ENCODE measurements at regions not wholly inside any gene's neighbourhood (a gene's known extent, or its start where the extent isn't known, plus 50 kb on each side); places are given as distances from the start of the nearest gene placed in this dataset.

DNA sequence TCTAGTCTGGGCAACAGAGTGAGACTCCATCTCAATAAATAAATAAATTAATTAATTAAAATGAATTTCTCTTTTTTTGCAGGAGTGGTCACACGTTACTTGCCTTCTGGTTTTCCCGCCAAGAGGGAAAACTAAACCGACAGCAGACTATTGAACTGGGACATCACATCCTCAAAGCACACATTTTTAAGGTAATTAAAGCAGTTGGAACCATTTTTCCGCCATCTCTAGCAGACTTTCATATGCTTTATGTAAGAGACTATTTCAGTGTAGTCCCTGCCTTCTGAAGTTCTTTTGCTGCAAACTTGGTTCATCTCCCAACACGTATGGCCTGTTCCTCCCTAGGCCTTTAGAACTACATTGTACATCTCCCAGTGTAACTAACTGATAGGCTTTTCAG, 66.5 kb downstream of the CYB561 start:
- H3K27me3 ChIP-seq (ENCODE audit: insufficient read depth, low read length), result no peaks in the 10 kb centered on the region
- H3K27ac Mint-ChIP-seq, result no peak overlapping the region
- H3K9me3 ChIP-seq (ENCODE audit: control insufficient read depth, low read depth, low read length), result no peaks in the 10 kb centered on the region
- no peaks in the 10 kb centered on the region for H3K79me1 ChIP-seq (ENCODE audit: insufficient read depth, low read depth, low read length, poor library complexity, severe bottlenecking)
- H3T11ph ChIP-seq (ENCODE audit: low read length), result no peak overlapping the region
- TF ChIP-seq, protein P1, sequence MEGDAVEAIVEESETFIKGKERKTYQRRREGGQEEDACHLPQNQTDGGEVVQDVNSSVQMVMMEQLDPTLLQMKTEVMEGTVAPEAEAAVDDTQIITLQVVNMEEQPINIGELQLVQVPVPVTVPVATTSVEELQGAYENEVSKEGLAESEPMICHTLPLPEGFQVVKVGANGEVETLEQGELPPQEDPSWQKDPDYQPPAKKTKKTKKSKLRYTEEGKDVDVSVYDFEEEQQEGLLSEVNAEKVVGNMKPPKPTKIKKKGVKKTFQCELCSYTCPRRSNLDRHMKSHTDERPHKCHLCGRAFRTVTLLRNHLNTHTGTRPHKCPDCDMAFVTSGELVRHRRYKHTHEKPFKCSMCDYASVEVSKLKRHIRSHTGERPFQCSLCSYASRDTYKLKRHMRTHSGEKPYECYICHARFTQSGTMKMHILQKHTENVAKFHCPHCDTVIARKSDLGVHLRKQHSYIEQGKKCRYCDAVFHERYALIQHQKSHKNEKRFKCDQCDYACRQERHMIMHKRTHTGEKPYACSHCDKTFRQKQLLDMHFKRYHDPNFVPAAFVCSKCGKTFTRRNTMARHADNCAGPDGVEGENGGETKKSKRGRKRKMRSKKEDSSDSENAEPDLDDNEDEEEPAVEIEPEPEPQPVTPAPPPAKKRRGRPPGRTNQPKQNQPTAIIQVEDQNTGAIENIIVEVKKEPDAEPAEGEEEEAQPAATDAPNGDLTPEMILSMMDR (conservative IDR thresholded peaks at IDR 0.05), result no peak
- no peak overlapping the region for H3K18ac ChIP-seq (ENCODE audit: insufficient read length, low read depth, low read length)
- no peak overlapping the region for H3K23ac ChIP-seq (ENCODE audit: insufficient read length, low read depth, low read length)
- H3K23me2 ChIP-seq (ENCODE audit: insufficient read length, low read depth, low read length, poor library complexity, severe bottlenecking), result no peaks in the 10 kb centered on the region
- no peak overlapping the region for H3K27ac ChIP-seq (ENCODE audit: insufficient read length, low read depth, low read length)
- peaks cover 14 to 15% of the 10 kb centered on the region in 2 experiments for H3K9me3 Mint-ChIP-seq
- H4K20me1 ChIP-seq (ENCODE audit: control insufficient read depth, insufficient read depth, insufficient read length), result no peaks in the 10 kb centered on the region
- no peak overlapping the region for H3K4me3 Mint-ChIP-seq
- H2BK20ac ChIP-seq (ENCODE audit: low read depth, low read length, poor library complexity, severe bottlenecking), result no peak overlapping the region
- H2BK120ac ChIP-seq (ENCODE audit: low read depth, low read length, poor library complexity, severe bottlenecking), result no peak overlapping the region
- H2BK5ac ChIP-seq (ENCODE audit: insufficient read length, low read length), result no peak overlapping the region
- no peak overlapping the region for H4K91ac ChIP-seq (ENCODE audit: insufficient read length, low read depth, low read length)
- H3K4me1 ChIP-seq (ENCODE audit: insufficient read depth, low read length), result no peaks in the 10 kb centered on the region
- no peak overlapping the region for H2BK15ac ChIP-seq (ENCODE audit: low read depth, low read length)
- H3K9ac ChIP-seq (ENCODE audit: extremely low read depth, insufficient read length, low read length), result no peak overlapping the region
- H3K14ac ChIP-seq (ENCODE audit: insufficient read depth, low read length), result no peak overlapping the region
- peaks cover 8 to 14% (median 8%) of the 10 kb centered on the region in 3 experiments for H3K36me3 Mint-ChIP-seq (ENCODE audit: insufficient read depth in 1 of 3, low read depth in 3 of 3)
- no peak overlapping the region for H3K56ac ChIP-seq (ENCODE audit: insufficient read length, low read depth, low read length)
- no peak overlapping the region for H2AK5ac ChIP-seq (ENCODE audit: insufficient read length, low read length)
- H4K8ac ChIP-seq (replicated peaks; ENCODE audit: insufficient read length, low read depth, low read length), result no peak overlapping the region
- WGBS (ENCODE audit: extremely low coverage, insufficient read length, low lambda C conversion rate), result no CpG with 5 or more reads among the region's 5 CpGs
- no peak overlapping the region for H2AFZ ChIP-seq (ENCODE audit: low read length)
- H3K4me2 ChIP-seq (ENCODE audit: insufficient read depth, insufficient read length, low read length), result no peak overlapping the region
- H3K4ac ChIP-seq (ENCODE audit: low read depth, low read length), result no peak overlapping the region
- H2BK12ac ChIP-seq (ENCODE audit: insufficient read length, low read depth, low read length), result no peak overlapping the region
- H3K79me2 ChIP-seq (ENCODE audit: insufficient read depth, low read length), result no peaks in the 10 kb centered on the region
- no peak overlapping the region for H4K5ac ChIP-seq (ENCODE audit: insufficient read length, low read depth, low read length)
- H3K4me1 Mint-ChIP-seq, result no peaks in the 10 kb centered on the region
- H3K27me3 Mint-ChIP-seq (ENCODE audit: low read depth), result no peaks in the 10 kb centered on the region
- no peak for DNase-seq
